ENCODE measurements at regions not wholly inside any gene's neighbourhood (a gene's known extent, or its start where the extent isn't known, plus 50 kb on each side); places are given as distances from the start of the nearest gene placed in this dataset.

- TF ChIP-seq, protein P1, sequence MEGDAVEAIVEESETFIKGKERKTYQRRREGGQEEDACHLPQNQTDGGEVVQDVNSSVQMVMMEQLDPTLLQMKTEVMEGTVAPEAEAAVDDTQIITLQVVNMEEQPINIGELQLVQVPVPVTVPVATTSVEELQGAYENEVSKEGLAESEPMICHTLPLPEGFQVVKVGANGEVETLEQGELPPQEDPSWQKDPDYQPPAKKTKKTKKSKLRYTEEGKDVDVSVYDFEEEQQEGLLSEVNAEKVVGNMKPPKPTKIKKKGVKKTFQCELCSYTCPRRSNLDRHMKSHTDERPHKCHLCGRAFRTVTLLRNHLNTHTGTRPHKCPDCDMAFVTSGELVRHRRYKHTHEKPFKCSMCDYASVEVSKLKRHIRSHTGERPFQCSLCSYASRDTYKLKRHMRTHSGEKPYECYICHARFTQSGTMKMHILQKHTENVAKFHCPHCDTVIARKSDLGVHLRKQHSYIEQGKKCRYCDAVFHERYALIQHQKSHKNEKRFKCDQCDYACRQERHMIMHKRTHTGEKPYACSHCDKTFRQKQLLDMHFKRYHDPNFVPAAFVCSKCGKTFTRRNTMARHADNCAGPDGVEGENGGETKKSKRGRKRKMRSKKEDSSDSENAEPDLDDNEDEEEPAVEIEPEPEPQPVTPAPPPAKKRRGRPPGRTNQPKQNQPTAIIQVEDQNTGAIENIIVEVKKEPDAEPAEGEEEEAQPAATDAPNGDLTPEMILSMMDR (IDR thresholded peaks at IDR 0.05; ENCODE audit: borderline replicate concordance, insufficient read depth, low read depth, low read length): no peak
- no peak overlapping the region for H3K4me3 ChIP-seq (ENCODE audit: low read depth, low read length)
These were observed 345.4 kb upstream of the GATB start for GRCh38 chr4:152106113-152106763.

- no peak overlapping the region for H3K4me3 ChIP-seq (ENCODE audit: low read depth, low read length)
- TF ChIP-seq, protein P1 (IDR thresholded peaks at IDR 0.05; ENCODE audit: borderline replicate concordance, insufficient read depth, low read depth, low read length): no peak
These were observed 344.1 kb upstream of the GATB start for GRCh38 chr4:152104901-152105357.

- TF ChIP-seq, protein P1 (IDR thresholded peaks at IDR 0.05; ENCODE audit: borderline replicate concordance, insufficient read depth, low read depth, low read length): no peak
- H3K4me3 ChIP-seq (ENCODE audit: low read depth, low read length): no peak overlapping the region
These were observed 343.5 kb upstream of the GATB start for GRCh38 chr4:152104356-152104755.

DNA sequence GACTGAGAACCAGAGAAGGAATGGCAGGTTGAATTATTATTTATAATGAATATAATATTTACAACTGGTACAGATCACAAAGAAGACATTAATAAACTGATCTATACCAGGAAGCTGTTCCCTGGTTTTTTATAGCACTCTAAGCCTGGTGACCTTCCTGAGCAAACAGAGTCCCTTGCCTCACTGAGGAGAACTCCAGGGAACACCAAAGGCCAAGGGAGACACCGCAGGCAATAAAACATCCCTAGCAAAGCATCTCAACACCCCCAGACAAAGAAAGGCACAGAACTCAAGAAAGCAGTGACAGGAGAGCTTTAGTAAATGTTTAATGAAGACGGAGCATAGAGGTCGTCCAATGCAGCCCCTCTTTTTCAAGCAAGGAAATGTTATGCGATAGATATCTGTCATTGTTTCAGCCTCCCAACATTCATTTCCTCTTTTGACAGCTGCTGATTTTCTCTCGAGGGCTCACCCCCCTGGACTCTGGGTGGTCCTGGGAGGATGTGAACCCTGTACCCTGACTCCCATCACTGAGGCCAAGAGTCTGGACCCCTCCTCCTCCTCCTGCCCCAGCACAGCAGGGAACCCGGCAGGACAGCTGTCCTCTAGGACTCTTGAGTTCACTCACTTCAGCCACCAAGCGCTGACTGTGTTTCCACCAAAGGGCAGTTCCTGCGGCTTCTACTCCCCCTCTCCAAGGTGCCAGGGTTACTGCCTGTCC, 342.5 kb upstream of the GATB start:
- no peak overlapping the region for H3K4me3 ChIP-seq (ENCODE audit: low read depth, low read length)
- TF ChIP-seq, protein P1 (IDR thresholded peaks at IDR 0.05; ENCODE audit: borderline replicate concordance, insufficient read depth, low read depth, low read length): no peak

- no peak overlapping the region for H3K4me3 ChIP-seq (ENCODE audit: low read depth, low read length)
- TF ChIP-seq, protein P1 (IDR thresholded peaks at IDR 0.05; ENCODE audit: borderline replicate concordance, insufficient read depth, low read depth, low read length): no peak
These were observed 341.7 kb upstream of the GATB start for GRCh38 chr4:152102436-152103000.

DNA sequence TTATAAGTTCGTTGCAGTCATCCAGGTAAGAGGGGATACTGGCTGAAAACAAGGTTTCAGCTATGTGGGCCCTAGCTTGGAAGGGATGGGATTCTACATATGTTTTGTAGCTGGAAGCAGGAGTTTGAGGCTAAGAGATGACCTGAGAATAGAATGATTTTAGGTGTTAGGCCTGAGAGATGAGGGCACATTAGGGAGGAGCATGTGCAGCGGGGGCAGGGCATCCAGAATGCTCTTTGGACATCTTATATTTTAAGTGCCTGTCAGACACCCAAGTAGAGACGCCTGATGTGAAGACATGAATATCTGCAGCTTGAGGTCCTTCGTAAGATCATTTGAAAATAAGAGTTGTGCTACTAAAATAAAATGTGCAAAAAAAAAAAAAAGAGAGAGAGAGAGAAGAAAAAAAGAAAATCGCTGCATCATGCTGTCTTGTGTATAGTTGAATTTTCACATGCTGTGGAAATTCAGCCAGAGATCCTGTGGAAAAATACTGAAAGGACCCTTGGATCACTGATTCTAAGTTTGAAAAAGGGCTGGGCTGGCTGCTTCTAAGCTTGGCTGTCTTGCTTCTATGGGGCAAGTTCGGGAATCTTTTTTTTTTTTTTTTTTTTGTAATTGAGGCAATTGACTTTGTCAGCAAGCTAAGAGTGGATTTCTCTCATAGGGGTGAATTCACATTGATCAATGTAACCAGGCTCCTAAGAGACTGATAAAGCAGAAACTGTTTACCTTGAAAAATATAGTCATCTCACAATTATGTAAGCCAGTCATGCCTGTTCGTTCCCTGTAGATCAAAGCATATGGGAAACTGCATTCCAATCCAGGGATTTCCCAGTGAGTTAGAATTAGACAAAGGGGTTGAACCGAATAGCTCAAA, 341.0 kb upstream of the GATB start:
- TF ChIP-seq, protein P1 (IDR thresholded peaks at IDR 0.05; ENCODE audit: borderline replicate concordance, insufficient read depth, low read depth, low read length): no peak
- no peak overlapping the region for H3K4me3 ChIP-seq (ENCODE audit: low read depth, low read length)

Data from GM12875 (cell line).